ENCODE measurements at regions not wholly inside any gene's neighbourhood (a gene's known extent, or its start where the extent isn't known, plus 50 kb on each side); places are given as distances from the start of the nearest gene placed in this dataset.

DNA sequence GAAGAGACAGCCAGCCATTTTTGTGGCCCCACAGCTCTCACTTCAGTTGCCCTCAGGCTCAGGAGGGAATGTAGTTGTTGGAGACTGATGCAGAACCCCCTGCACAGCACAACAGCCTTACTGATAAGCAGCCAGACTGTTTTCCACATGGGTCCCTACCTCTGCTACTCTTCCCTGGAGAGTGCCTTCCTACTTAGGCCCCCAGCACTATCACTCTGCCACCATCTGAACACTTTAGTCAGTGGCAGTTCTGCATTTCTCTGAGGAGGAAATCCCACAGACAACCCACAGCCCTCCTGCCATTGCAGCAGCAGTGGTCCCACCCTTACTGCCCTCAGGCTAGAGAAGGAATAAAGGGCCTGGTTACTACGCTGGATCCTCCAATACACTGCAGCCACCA, 61.8 kb upstream of the PTPRD start:
- no peak overlapping the region for H3K27ac Mint-ChIP-seq
- no peak overlapping the region for H3K4me3 Mint-ChIP-seq

DNA sequence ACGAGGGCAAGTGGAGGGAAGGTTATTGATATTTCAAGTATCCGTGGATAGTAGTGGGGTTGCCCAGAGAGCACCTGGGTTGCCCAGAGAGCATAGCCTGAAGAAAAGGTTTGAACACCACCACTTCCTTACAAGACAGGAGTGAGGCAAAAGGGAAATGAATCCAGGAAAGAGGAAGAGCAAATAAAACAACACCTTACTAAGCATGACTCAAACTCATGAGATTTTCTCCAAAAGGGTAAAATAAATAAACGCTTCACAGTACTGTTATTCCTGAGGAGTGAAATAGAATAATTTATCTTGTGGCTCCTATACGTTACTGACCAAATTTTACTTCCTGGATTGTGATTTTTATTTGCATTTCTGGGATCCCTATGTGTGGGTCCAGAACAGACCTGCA, 65.2 kb upstream of the PTPRD start:
- H3K4me1 Mint-ChIP-seq (ENCODE audit: low read depth): no peaks in the 10 kb centered on the region
- peaks cover 19% of the 10 kb centered on the region for H3K9me3 Mint-ChIP-seq
- H3K27ac Mint-ChIP-seq: no peak overlapping the region
- no peaks in the 10 kb centered on the region for H3K27me3 Mint-ChIP-seq (ENCODE audit: low read depth)
- no peaks in the 10 kb centered on the region for H3K36me3 Mint-ChIP-seq (ENCODE audit: low read depth)
- no peak overlapping the region for H3K4me3 Mint-ChIP-seq

More for the DNA sequence above, 61.8 kb upstream of the PTPRD start:
- Mint-ChIP-seq H3K36me3 (ENCODE audit: low read depth) (no peaks in the 10 kb centered on the region), H3K9me3 (peaks cover 28% of the 10 kb centered on the region), H3K4me1 (ENCODE audit: low read depth) (no peaks in the 10 kb centered on the region), H3K27me3 (ENCODE audit: low read depth) (no peaks in the 10 kb centered on the region)

DNA sequence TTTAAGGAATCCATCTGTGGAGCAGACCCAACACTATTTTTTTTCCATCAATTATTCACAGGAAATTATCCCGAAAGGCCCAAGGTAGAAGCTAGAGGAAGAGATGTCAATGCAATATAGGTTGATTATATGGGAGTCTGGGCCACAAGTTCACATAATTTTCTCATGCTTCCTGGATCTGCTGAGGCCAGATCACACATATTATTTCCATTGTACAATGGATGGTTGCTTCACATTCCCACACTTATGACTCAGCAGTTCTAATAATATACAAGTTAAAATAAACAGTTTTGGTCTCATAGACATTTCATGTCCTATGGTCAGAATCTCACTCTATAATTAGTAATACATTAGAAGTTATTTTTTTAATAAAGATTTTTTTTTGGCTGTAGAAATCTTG, 66.0 kb upstream of the PTPRD start:
- Mint-ChIP-seq H3K4me3 (no peak overlapping the region), H3K4me1 (ENCODE audit: low read depth) (no peaks in the 10 kb centered on the region), H3K36me3 (ENCODE audit: low read depth) (no peaks in the 10 kb centered on the region), H3K9me3 (peaks cover 17% of the 10 kb centered on the region), H3K27me3 (ENCODE audit: low read depth) (no peaks in the 10 kb centered on the region), H3K27ac (no peak overlapping the region)

DNA sequence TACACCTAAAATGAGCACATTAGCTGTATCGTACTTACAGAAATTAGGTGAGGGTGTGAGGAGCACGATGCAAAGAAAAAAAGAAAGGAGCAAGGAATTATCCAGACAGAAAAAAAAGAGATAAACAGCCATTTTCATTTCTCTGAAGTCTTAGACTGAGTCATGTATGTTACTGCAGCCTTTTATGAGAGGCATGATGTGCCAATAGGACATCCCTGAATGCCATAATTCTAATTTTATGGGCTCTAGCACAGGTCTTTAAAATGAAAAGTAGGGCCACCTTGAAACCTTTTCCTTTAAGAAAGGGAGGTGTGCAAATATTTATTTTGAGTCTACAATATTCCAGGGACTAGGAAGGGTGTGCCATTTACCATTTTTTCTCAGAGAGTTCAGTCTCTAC, 74.1 kb upstream of the PTPRD start:
- Mint-ChIP-seq H3K9me3 (peaks cover 23% of the 10 kb centered on the region), H3K36me3 (ENCODE audit: low read depth) (no peaks in the 10 kb centered on the region), H3K27me3 (ENCODE audit: low read depth) (no peaks in the 10 kb centered on the region), H3K27ac (no peak overlapping the region), H3K4me3 (no peak overlapping the region), H3K4me1 (ENCODE audit: low read depth) (no peaks in the 10 kb centered on the region)

DNA sequence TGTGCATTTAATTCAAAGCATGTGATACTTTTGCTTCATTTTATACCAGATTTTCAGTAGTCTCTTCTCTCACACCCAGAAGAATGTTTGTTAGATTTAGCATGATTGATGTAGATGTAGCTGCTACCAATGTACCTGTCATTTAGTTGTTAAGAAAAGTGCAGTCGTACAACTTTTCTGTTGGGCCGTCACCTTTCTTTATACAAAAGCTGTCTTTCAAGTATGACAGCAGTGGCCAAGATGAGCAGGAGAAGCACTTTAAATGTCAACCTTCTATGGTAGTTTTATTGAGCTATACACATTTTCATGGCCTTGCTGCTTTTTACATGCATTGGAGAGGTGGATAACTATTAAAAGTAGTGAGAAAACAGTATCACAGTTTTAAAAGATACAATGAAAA, 77.7 kb upstream of the PTPRD start:
- no peak overlapping the region for H3K4me3 Mint-ChIP-seq
- no peak overlapping the region for H3K27ac Mint-ChIP-seq
- no peaks in the 10 kb centered on the region for H3K27me3 Mint-ChIP-seq (ENCODE audit: low read depth)
- H3K36me3 Mint-ChIP-seq (ENCODE audit: low read depth): no peaks in the 10 kb centered on the region
- H3K9me3 Mint-ChIP-seq: peaks cover 27% of the 10 kb centered on the region
- no peaks in the 10 kb centered on the region for H3K4me1 Mint-ChIP-seq (ENCODE audit: low read depth)

DNA sequence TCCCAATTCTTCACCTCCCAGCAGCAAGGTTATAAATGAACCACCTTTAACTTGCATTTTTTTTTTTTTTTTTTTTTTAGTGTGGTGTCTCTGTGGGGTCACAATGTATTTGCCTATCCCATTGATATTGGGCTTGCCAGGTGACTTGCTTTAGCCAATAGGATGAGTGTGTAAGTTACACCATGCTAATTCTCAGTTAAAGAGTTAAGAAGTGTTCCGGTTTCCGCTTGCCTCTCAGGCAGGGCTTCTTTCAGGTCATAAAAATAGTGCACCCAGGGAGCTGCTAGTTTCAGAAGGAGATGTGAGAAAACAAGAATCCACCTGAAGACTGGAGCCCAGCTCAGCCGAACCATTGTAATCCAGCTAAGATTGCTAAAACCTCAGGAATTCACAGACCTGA, 84.2 kb upstream of the PTPRD start:
- no peak overlapping the region for H3K27ac Mint-ChIP-seq
- no peaks in the 10 kb centered on the region for H3K27me3 Mint-ChIP-seq (ENCODE audit: low read depth)
- peaks cover 4% of the 10 kb centered on the region for H3K9me3 Mint-ChIP-seq
- H3K4me3 Mint-ChIP-seq: no peak overlapping the region
- H3K36me3 Mint-ChIP-seq (ENCODE audit: low read depth): no peaks in the 10 kb centered on the region
- no peaks in the 10 kb centered on the region for H3K4me1 Mint-ChIP-seq (ENCODE audit: low read depth)

DNA sequence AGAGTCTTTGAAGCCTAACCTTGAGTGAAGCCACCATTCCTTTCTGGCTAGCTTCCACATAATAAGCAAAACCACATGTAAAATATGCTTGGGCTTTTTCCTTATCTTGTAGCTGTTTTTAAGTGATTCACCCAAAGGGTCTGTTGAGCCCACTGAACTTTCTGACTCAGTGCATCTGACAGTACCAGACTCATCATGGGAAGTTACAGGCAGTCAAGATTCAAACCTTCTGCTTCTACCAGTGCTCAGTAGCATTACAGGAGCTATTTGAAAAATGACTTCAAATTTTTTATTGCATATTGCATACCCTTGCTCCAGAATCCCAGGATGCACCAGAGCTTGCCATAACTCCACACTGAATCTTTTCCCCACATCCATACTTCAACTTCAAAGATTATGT, 87.5 kb upstream of the PTPRD start:
- H3K27ac Mint-ChIP-seq: no peak overlapping the region
- no peaks in the 10 kb centered on the region for H3K36me3 Mint-ChIP-seq (ENCODE audit: low read depth)
- H3K9me3 Mint-ChIP-seq: peaks cover 3% of the 10 kb centered on the region

DNA sequence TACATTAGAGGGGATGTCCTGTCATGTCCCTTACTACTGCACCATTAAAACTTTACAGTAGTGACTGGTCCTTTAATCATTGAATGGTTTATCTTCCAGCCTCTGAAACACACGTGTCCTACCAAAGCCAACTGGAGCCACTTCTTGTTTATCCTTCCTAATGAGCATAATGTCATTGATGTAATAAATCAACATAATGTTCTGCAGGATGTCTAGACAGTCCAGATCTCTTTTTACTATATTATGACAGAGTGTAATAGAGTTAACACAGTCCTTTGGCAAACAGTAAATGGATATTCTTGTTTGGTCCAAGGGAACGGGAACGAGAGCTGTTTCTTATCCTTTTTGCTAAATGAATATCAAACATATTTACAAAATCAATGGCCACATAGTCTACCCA, 88.1 kb upstream of the PTPRD start:
- H3K27me3 Mint-ChIP-seq (ENCODE audit: low read depth): no peaks in the 10 kb centered on the region
- no peak overlapping the region for H3K4me3 Mint-ChIP-seq
- no peaks in the 10 kb centered on the region for H3K36me3 Mint-ChIP-seq (ENCODE audit: low read depth)
- H3K27ac Mint-ChIP-seq: no peak overlapping the region
- no peaks in the 10 kb centered on the region for H3K4me1 Mint-ChIP-seq (ENCODE audit: low read depth)
- peaks cover 3% of the 10 kb centered on the region for H3K9me3 Mint-ChIP-seq

More for the DNA sequence above, 87.5 kb upstream of the PTPRD start:
- H3K4me3 Mint-ChIP-seq: no peak overlapping the region
- H3K27me3 Mint-ChIP-seq (ENCODE audit: low read depth): no peaks in the 10 kb centered on the region
- H3K4me1 Mint-ChIP-seq (ENCODE audit: low read depth): no peaks in the 10 kb centered on the region

DNA sequence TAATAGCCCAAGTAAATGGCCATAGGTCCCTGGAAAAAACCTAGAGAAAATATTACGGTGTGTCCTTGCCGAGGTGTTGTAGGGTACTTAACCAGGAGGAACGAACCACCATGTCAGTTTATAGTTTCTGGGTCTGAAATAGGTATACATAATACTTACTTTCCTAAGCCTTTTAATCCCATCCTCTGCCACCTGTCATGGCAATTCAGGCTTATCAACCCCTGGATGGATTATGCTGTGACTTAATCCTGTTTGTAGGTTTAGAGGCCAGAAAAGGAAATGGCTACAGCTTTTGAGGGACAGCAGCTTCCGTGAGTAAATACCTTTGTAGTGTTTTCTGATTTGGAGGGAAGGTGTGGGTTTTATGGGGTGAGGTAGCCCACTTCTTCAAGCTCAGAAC, 89.1 kb upstream of the PTPRD start:
- Mint-ChIP-seq H3K27me3 (ENCODE audit: low read depth) (no peaks in the 10 kb centered on the region), H3K36me3 (ENCODE audit: low read depth) (no peaks in the 10 kb centered on the region), H3K27ac (no peak overlapping the region), H3K4me3 (no peak overlapping the region), H3K9me3 (peaks cover 3% of the 10 kb centered on the region), H3K4me1 (ENCODE audit: low read depth) (no peaks in the 10 kb centered on the region)

DNA sequence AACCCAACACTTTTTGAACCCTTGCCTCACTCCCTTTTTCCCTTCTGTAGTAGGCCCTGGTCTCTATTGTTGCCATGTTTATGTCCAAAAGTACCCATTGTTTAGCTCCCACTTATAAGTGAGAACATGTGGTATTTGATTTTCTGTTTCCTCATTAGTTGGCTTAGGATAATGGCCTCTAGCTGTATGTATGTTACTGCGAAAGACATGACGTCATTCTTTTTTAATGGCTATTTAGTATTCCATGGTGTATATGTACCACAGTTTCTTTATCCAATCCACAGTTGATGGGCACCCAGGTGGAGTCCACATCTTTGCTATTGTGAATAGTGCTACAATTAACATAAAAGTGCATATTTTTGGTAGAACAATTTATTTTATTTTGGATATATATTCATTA, 90.3 kb upstream of the PTPRD start:
- Mint-ChIP-seq H3K4me3 (no peak overlapping the region), H3K27ac (no peak overlapping the region), H3K4me1 (ENCODE audit: low read depth) (no peaks in the 10 kb centered on the region), H3K36me3 (ENCODE audit: low read depth) (no peaks in the 10 kb centered on the region), H3K9me3 (peaks cover 3% of the 10 kb centered on the region), H3K27me3 (ENCODE audit: low read depth) (no peaks in the 10 kb centered on the region)

DNA sequence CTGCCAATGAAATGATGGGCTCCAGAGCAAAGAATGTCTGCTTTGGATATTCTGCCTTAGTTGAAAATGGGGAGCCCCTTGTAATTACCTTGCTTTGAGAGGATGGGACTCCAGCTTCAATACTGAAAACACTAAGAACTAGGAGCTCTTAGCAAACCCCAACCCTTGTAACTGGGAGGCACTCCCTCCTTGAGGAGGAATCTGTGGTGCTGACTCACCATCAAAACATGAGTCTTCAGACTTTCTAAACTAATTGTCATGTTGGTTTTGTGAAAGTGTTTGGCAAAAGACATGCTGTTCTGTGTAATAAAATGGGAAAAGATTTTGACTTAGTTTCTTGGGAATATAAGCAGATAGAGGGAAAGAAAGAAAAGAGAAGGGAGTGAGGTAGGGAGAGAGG, 91.9 kb upstream of the PTPRD start:
- H3K36me3 Mint-ChIP-seq (ENCODE audit: low read depth): no peaks in the 10 kb centered on the region
- H3K4me3 Mint-ChIP-seq: no peak overlapping the region
- no peaks in the 10 kb centered on the region for H3K27me3 Mint-ChIP-seq (ENCODE audit: low read depth)
- H3K9me3 Mint-ChIP-seq: peaks cover 3% of the 10 kb centered on the region
- no peak overlapping the region for H3K27ac Mint-ChIP-seq
- no peaks in the 10 kb centered on the region for H3K4me1 Mint-ChIP-seq (ENCODE audit: low read depth)

DNA sequence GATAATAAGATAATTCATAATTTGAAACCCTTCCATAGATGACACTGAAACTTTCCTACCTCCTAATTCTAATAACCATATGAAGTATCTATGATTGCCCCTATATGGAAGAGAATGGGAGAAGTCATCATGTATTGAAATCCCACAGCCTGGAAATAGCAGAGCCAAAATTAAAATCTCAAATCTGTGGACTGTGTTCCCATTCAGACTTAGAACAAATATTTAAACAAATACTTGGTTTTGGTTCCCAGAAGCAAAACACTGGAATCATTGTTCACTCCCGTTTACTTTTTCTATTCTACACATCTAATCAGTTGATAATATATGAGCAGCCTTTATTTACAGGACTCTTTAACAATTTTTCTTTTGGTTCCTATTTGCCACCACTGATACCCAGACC, 92.6 kb upstream of the PTPRD start:
- Mint-ChIP-seq H3K36me3 (ENCODE audit: low read depth) (no peaks in the 10 kb centered on the region), H3K4me3 (no peak overlapping the region), H3K27ac (no peak overlapping the region), H3K27me3 (ENCODE audit: low read depth) (no peaks in the 10 kb centered on the region), H3K4me1 (ENCODE audit: low read depth) (no peaks in the 10 kb centered on the region), H3K9me3 (peaks cover 3% of the 10 kb centered on the region)

DNA sequence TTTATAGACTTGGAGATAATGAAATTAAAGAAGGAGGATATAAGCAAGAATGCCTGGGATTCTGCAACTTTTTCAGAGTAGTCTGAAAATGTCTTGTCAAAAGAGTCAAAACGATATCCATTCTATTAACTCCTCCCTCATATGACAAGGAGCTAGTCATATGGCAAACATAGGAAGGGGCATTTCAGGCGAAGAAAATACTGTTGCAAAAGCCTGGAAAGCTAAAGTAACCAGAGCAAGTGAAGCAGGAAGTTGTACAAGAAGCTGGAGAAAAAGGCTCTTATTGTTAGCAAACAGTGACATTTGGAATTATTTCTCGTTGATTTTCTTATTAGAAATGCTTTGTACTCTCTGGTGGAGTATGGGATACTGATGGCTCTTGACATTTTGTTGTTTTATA, 94.0 kb upstream of the PTPRD start:
- Mint-ChIP-seq H3K4me1 (ENCODE audit: low read depth) (no peaks in the 10 kb centered on the region), H3K27me3 (ENCODE audit: low read depth) (no peaks in the 10 kb centered on the region), H3K36me3 (ENCODE audit: low read depth) (no peaks in the 10 kb centered on the region), H3K4me3 (no peak overlapping the region), H3K9me3 (peaks cover 3% of the 10 kb centered on the region), H3K27ac (no peak overlapping the region)

DNA sequence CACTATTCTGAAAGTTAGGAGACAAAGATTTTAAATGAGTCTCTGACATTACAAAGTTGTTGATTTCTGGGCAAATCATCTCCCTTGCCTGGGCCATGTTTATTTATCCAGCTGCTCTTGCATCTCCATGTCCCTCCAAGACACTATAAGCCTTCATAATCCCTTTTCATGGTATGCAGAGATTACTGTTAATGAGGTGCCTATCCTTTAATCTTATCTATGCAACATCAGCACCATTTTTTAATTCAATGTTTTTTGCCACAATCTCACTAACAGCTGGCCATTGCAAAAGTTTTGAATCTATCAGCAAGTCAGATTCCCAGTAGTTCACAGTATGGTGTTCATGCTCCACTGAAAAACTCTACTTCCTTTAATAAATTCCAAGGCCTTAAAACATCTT, 108.5 kb upstream of the PTPRD start:
- Mint-ChIP-seq H3K4me3 (no peak overlapping the region), H3K4me1 (ENCODE audit: low read depth) (no peaks in the 10 kb centered on the region), H3K27ac (no peak overlapping the region), H3K27me3 (ENCODE audit: low read depth) (no peaks in the 10 kb centered on the region), H3K9me3 (peaks cover 3% of the 10 kb centered on the region), H3K36me3 (ENCODE audit: low read depth) (no peaks in the 10 kb centered on the region)

DNA sequence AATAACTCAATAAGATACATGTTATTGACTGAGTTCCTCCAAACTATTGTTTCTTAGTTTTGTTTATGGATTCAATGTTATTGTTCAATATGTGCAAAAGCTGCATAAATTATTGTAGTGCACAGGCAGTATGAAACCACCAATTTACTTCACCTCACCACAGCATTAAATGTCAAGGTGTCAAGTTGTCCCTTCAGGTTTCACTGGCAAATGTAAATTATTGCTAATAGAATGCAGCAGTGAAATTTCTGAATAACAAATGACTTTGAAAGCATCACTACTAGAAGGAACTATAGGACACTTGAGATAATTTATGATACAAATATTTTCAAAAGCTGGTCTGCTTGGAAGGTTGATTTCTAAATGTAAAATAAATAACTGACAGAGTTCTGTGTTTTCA, 116.4 kb upstream of the PTPRD start:
- Mint-ChIP-seq H3K9me3 (peaks cover 11% of the 10 kb centered on the region), H3K4me1 (ENCODE audit: low read depth) (no peaks in the 10 kb centered on the region), H3K27me3 (ENCODE audit: low read depth) (no peaks in the 10 kb centered on the region), H3K4me3 (no peak overlapping the region), H3K36me3 (ENCODE audit: low read depth) (no peaks in the 10 kb centered on the region), H3K27ac (no peak overlapping the region)

DNA sequence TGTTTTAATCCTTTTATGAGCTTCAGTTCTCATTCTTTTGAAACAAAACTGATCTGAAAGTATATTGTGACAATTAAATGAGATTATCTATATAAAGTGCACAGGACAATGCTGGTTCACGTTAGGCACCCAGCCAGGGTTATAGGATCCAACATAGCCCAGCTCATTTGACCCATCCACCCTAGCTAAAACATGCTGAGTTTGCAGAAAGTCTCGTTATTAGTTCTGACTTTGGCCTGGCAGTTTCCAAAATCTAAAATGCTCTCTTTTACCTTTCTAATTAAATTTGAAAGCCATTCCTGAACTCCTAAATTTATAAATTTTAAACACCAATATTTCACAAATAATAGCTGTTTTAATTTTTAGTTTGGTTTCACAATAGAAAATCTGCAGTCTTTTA, 131.9 kb upstream of the PTPRD start:
- H3K36me3 Mint-ChIP-seq (ENCODE audit: low read depth): no peaks in the 10 kb centered on the region
- no peak overlapping the region for H3K27ac Mint-ChIP-seq
- H3K4me1 Mint-ChIP-seq (ENCODE audit: low read depth): no peaks in the 10 kb centered on the region
- H3K9me3 Mint-ChIP-seq: peaks cover 30% of the 10 kb centered on the region
- no peak overlapping the region for H3K4me3 Mint-ChIP-seq
- H3K27me3 Mint-ChIP-seq (ENCODE audit: low read depth): no peaks in the 10 kb centered on the region
